Activated CD8-positive, alpha-beta T cell treated with anti-CD3 and anti-CD28 coated beads for 36 hours (primary cell): ENCODE measurements at regions not wholly inside any gene's neighbourhood (a gene's known extent, or its start where the extent isn't known, plus 50 kb on each side); places are given as distances from the start of the nearest gene placed in this dataset.

Experiments used
- ATAC-seq: fragments of 200-7000 bp; cut with Tn5 transposase; one replicate; pipeline ENCODE4 v1.10.0; 2021; ENCODE audit warnings: mild to moderate bottlenecking, moderate library complexity
- CTCF ChIA-PET: fragments of 350-600 bp; sonication (Branson Sonifier 250); formaldehyde crosslinking; loops from one replicate; lab custom pipeline; 2021; ENCODE audit warnings: antibody characterized with exemption; lab: Charles Lee
- POLR2A ChIA-PET: fragments of 350-600 bp; sonication (Branson Sonifier 250); formaldehyde crosslinking; loops from one replicate; lab custom pipeline; 2021; ENCODE audit warnings: antibody characterized with exemption; lab: Charles Lee
- DNase-seq: peaks from one replicate; pipeline ENCODE4 v3.0.0-alpha.2; 2020
- H3K27ac Mint-ChIP-seq: one replicate; pipeline ENCODE4 v1.8.0; 2021; ENCODE audit warnings: mild to moderate bottlenecking, mixed read lengths
- H3K27me3 Mint-ChIP-seq: one replicate; pipeline ENCODE4 v1.8.0; 2021; ENCODE audit warnings: mixed read lengths
- H3K36me3 Mint-ChIP-seq: one replicate; pipeline ENCODE4 v1.8.0; 2021; ENCODE audit warnings: low read depth, mixed read lengths
- H3K4me1 Mint-ChIP-seq: one replicate; pipeline ENCODE4 v1.8.0; 2021; ENCODE audit warnings: low read depth, mixed read lengths
- H3K4me3 Mint-ChIP-seq: one replicate; pipeline ENCODE4 v1.8.0; 2021; ENCODE audit warnings: mild to moderate bottlenecking, moderate library complexity, mixed read lengths
- H3K9me3 Mint-ChIP-seq: one replicate; pipeline ENCODE4 v1.8.0; 2021; ENCODE audit warnings: mixed read lengths
- CTCF ChIP-seq: fragments of 200-600 bp; IDR thresholded peaks from one replicate; pipeline ENCODE4 v1.8.0; 2022; ENCODE audit warnings: antibody characterized with exemption, mild to moderate bottlenecking
- intact Hi-C: fragments of 100-400 bp; cut with micrococcal nuclease; formaldehyde crosslinking; loops from one replicate; pipeline ENCODE4 v1.10.0; 2022

- ATAC-seq (no peak), DNase-seq (no peak)
- Mint-ChIP-seq H3K4me3 (no peak overlapping the region), H3K4me1 (no peaks in the 10 kb centered on the region), H3K36me3 (no peaks in the 10 kb centered on the region), H3K27me3 (peaks cover 6% of the 10 kb centered on the region), H3K27ac (no peak overlapping the region), H3K9me3 (no peaks in the 10 kb centered on the region)
- CTCF ChIA-PET = no interaction called here
- POLR2A ChIA-PET = no interaction called here
- TF ChIP-seq CTCF = no peak
- intact Hi-C loops = no loop called here
These were observed 58.1 kb upstream of the ZNF354A start for GRCh38 chr5:178788381-178789085.

DNA sequence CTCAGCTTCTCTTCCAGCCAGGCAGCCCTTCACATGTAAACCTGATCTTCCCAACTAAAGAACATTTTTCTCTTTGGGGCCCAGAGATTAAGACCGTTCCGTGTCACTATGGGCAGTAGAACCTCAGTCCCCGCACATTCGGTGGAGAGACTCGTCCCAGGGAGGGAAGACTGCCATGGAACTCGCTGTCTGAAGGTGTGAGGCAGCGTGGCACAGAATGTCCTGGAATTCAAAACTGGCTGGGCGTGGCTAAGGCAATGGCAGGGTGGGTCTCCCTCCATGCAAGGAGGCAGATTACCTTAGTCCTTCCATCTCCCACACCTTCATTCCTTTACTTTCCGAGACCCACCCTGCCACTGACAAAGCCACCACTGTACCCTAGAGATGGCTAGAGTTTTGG is 57.4 kb upstream of the ZNF354A start:
- ATAC-seq = no peak
- Mint-ChIP-seq H3K27ac (no peak overlapping the region), H3K9me3 (no peaks in the 10 kb centered on the region), H3K4me1 (no peaks in the 10 kb centered on the region), H3K36me3 (no peaks in the 10 kb centered on the region), H3K27me3 (peaks cover 6% of the 10 kb centered on the region), H3K4me3 (no peak overlapping the region)
- ChIA-PET POLR2A (no interaction called here), CTCF (no interaction called here)
- TF ChIP-seq CTCF = no peak
- DNase-seq = no peak
- intact Hi-C loops = no loop called here

DNA sequence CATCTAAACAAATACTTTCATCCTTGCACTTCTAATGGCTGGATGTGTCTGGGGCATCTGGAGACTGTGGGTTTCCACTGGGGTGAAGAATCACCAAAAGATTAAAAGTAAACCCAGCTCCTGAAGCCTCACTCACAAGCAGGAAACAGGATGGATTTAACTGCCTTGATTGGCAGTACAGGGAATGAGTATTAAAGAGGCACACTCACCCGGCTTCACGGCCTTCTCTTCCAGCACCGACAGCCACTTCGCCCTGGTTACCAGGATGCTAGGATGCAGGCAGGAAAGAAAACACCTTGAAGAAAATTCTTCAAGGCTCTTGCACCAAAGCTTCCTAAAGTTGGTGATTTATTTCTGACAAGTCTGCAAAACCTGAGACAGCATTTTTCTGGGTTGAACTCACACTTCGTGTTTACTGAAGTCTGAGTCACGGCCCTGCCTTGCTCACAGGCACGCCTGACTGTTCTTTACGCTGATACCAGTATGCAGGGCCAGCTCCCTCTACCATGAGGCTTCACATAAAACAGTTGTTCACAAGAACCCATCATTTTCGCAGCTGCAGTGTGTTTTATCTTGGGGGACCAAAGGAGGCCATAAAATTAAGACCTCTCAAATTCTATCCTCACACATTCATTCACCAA is 56.5 kb upstream of the ZNF354A start:
- no peak for ATAC-seq
- H3K4me3 Mint-ChIP-seq = no peak overlapping the region
- CTCF ChIA-PET = no interaction called here

DNA sequence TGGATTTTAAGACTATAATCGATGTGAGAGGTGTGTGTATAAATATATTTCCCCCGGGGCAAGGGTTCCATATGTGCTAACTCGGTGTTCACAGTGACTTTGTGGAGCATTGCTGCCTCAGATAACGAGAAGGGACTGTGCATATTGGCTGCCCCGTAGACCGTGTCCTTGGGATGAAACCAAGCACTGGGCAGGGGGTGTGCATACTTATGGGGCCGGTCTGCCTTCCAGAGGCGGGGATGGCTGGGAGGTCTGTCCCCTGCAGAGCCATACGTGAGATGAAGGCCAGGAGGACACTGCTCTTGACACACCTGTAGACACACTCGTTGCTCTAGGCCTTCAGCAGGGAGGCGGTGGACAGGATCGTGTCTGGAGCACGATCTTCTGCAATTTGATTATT is 56.0 kb upstream of the ZNF354A start:
- Mint-ChIP-seq H3K9me3 (no peaks in the 10 kb centered on the region), H3K4me3 (no peak overlapping the region), H3K27ac (no peak overlapping the region), H3K27me3 (peaks cover 7% of the 10 kb centered on the region), H3K4me1 (no peaks in the 10 kb centered on the region), H3K36me3 (no peaks in the 10 kb centered on the region)
- ChIA-PET CTCF (no interaction called here), POLR2A (no interaction called here)
- ATAC-seq (no peak), DNase-seq (no peak)
- no peak for TF ChIP-seq CTCF
- intact Hi-C loops = no loop called here

More for the DNA sequence above, 56.5 kb upstream of the ZNF354A start:
- POLR2A ChIA-PET = no interaction called here
- no peaks in the 10 kb centered on the region for H3K4me1 Mint-ChIP-seq
- no peak overlapping the region for H3K27ac Mint-ChIP-seq
- intact Hi-C loops = no loop called here
- no peak for TF ChIP-seq CTCF
- no peak for DNase-seq
- no peaks in the 10 kb centered on the region for H3K36me3 Mint-ChIP-seq
- H3K27me3 Mint-ChIP-seq = peaks cover 6% of the 10 kb centered on the region
- H3K9me3 Mint-ChIP-seq = no peaks in the 10 kb centered on the region

- Mint-ChIP-seq H3K27me3 (peaks cover 10% of the 10 kb centered on the region), H3K36me3 (no peaks in the 10 kb centered on the region), H3K9me3 (no peaks in the 10 kb centered on the region), H3K4me3 (no peak overlapping the region), H3K27ac (no peak overlapping the region), H3K4me1 (no peaks in the 10 kb centered on the region)
- DNase-seq (no peak), ATAC-seq (no peak)
- ChIA-PET CTCF (no interaction called here), POLR2A (no interaction called here)
- no peak for TF ChIP-seq CTCF
- intact Hi-C loops = no loop called here
These were observed 55.5 kb upstream of the ZNF354A start for GRCh38 chr5:178785999-178786398.
